GM18517 (cell line): ENCODE measurements at regions not wholly inside any gene's neighbourhood (a gene's known extent, or its start where the extent isn't known, plus 50 kb on each side); places are given as distances from the start of the nearest gene placed in this dataset.
"Not testable (repeated sequence)": the region's sequence is repeated elsewhere in the genome, so short reads cannot be mapped to it uniquely, and the experiment has no call there.

Experiments
- ATAC-seq: cut with Tn5 transposase; IDR thresholded peaks from one replicate; pipeline ENCODE4 v1.9.1; 2021; ENCODE audit warnings: mild to moderate bottlenecking, moderate library complexity; ENCODE audit not compliant: unreplicated experiment

DNA sequence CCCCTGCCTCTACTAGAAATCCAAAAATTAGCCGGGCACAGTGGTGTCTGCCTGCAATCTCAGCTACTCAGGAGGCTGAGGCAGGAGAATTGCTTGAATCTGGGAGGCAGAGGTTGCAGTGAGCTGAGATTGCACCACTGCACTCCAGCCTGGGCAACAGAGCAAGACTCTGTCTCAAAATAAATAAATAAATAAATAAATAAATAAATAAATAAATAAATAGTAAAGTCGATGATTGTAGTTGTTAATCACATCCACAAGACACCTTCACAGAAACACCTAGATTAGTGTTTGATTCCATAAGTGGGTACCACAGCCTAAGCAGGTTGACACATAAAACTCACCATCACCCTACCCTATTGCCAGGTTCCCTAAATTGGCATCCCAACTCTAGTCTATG is 1199.0 kb downstream of the TYW1 start:
- ATAC-seq = not testable (repeated sequence)

GRCh38 chr7:68200051-68200670 is 1203.5 kb downstream of the TYW1 start:
- ATAC-seq = no peak

DNA sequence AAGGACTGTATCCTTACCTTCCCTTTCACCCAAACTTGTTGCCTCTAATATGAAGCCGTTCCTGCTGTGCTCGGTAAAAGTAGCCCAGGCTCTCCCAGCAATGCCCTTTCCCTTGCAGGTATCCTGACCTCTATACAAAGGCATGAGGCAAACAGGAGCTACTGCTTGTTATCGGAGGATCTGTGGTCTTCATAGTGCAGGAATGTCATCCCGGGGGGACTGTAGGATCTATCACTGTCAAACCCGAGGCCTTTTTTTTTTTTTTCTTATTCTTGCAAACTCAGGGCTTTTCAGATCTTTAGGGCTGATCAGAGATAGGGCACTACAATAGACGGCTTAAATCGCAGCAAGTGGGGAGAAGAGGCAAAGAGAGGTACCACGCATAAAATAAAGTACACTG is 1206.6 kb downstream of the TYW1 start:
- ATAC-seq = no peak

GRCh38 chr7:68205826-68206225 is 1209.2 kb downstream of the TYW1 start:
- ATAC-seq = no peak

- ATAC-seq = no peak
Observed at GRCh38 chr7:68206946-68207485, 1210.4 kb downstream of the TYW1 start.

DNA sequence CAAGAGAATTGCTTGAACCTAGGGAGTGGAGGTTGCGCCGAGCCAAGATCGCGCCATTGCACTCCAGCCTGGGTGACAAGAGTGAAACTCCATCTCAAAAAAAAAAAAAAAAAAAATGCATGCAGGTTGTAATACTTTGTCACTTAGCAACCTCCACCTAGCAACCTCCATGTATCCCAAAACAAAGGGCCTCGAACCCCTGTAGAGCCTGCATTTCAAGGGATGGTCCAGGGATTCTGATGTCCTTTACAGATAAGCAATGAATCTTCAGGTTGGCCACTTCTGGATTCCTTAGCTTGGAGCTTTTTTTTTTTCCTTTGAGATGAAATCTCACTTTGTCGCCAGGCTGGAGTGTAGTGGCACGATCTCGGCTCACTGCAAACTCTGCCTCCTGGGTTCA is 1211.0 kb downstream of the TYW1 start:
- ATAC-seq = no peak

- ATAC-seq = no peak
Observed at GRCh38 chr7:68209486-68209885, 1212.9 kb downstream of the TYW1 start.

DNA sequence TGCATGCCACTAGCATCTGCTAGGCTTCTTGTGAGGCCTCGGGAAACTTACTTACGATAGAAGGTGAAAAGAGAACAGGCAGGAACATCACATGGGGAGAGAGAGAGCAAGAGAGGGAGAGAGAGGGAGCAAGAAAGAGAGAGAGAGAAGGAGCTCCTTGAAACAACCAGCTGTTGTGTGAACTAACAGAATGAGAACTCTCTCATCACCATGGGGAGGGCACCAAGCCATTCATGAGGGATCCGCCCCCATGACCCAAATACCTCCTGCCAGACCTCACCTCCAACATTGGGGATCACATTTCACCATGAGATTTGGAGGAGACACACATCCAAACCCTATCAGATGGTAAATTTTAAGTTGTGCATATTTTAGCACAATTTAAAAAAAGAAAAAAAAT is 1217.2 kb downstream of the TYW1 start:
- no peak for ATAC-seq

GRCh38 chr7:68216051-68216450 is 1219.4 kb downstream of the TYW1 start:
- ATAC-seq = no peak

DNA sequence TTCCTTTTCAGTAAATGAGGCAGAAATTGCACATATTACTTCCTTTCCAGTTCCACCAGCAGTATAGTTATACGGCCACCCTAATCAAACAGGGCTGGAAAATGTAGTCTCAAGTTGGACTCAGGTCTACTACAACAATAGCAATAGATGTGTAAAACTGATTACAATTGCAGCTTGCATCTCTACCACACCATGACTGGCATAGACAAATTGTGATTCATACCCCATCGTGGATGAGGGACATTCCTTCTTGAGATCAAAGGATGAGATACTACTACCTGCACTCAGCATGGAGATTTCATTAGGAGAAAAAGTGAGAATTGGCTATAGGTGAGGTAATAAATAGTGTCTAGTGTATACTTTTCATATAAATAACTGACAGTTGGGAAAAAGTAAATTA is 1220.8 kb downstream of the TYW1 start:
- no peak for ATAC-seq

DNA sequence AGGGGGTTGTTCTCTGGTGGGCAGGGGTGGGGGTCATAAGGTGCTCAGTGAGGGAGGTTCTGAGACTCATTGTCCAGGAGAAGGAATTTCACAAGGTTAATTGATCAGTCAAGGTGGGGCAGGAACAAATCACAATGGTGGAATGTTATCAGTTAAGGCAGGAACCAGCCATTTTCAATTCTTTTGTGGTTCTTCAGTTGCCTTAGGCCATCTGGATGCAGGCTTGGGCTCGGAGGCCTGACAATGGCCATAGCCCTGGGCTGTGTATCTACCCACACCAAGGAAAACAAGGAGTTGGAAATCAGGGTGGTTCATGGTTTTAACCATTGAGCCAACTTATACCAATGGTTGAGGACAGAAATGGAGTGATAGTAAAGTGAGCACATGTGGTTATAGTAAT is 1221.8 kb downstream of the TYW1 start:
- ATAC-seq = no peak

DNA sequence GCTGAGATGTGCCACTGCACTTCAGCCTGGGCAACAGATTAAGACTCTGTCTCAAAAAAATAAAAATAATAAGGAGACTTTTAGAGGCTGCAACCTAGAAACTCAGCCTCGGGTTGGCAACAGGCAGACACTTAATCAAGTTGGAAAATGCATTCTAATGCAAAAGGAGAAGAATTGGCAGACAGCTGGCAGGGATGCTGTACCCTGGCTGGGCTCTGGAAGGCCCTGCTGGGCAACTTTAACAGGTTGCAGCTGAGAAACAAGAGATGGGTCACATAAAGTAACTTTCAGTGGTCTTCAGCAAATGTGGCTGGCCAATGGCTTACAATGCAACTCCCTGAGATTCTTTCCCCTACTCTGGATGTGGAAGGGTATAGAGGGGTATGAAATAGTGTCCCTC is 1225.7 kb downstream of the TYW1 start:
- no peak for ATAC-seq

GRCh38 chr7:68224041-68224741 is 1227.6 kb downstream of the TYW1 start:
- ATAC-seq = no peak

- ATAC-seq = not testable (repeated sequence)
Observed at GRCh38 chr7:68231011-68231410, 1234.4 kb downstream of the TYW1 start.

GRCh38 chr7:68235937-68236336 is 1239.3 kb downstream of the TYW1 start:
- ATAC-seq = no peak

DNA sequence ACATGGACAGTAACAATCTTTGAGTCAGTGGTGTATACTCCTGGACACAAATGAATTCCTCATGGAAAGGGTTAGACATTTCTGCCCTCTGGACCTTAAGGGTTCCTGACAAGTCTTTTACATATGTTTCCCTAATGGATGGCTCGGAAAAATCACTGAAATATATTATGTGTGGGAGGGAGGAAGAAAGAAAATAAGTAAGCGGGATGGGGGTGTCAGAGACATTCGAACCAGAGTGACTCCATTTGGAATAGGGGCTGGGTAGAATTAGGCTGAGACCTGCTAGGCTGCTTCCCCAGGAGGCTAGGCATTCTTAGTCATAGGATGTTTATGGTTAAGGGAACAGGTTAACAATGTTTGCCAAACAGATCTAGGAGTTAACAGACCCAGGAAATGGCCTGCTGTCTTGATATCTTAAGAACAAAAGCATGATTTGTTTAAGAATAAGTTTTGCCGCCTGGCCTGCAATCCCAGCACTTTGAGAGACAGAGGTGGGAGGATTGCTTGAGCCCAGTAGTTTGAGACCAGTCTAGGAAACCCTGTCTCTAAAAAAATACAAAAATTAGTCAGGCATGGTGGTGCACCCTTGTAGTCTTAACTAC is 1241.7 kb downstream of the TYW1 start:
- no peak for ATAC-seq

DNA sequence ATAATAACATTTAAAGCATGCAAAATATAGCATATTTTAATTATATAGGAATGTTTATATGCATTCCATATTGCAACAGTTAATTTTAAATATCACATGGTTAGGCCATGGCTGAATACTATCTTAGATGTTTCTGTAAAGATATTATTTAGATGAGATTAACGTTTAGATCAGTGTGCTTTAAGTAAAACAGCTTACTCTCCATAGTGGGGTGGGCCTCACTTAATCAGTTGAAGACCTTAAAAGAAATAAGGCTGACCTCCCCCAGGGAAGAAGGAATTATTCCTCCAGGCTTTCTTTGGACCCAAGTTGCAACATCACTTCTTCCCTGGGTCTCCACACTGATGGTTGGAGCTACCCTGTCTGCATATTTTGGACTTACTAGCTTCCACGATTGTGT is 1246.5 kb downstream of the TYW1 start:
- no peak for ATAC-seq

GRCh38 chr7:68244389-68244788 is 1247.8 kb downstream of the TYW1 start:
- ATAC-seq = no peak

- ATAC-seq = no peak
Observed at GRCh38 chr7:68245688-68246087, 1249.1 kb downstream of the TYW1 start.

DNA sequence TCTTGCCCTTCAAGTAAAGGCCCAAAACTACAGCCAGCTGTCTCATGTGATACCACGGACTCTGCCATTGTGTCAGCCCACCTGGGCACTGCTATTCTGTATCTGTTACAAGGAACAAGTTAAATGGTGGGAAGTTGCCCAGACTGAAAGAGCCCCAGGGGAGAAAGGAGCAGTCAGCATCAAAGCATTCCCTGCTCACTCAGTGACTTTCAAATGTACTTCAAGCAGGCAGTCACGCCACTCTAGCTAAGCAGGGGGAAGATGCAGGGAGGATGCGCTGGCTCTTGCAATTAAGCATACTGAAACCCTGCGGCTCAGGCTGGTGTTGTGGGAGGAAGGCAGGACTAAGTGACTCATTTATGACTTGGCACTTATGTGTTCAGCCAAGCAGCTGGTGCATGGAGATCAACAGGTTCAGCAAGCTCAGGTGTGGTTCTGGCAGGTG is 1249.6 kb downstream of the TYW1 start:
- no peak for ATAC-seq

DNA sequence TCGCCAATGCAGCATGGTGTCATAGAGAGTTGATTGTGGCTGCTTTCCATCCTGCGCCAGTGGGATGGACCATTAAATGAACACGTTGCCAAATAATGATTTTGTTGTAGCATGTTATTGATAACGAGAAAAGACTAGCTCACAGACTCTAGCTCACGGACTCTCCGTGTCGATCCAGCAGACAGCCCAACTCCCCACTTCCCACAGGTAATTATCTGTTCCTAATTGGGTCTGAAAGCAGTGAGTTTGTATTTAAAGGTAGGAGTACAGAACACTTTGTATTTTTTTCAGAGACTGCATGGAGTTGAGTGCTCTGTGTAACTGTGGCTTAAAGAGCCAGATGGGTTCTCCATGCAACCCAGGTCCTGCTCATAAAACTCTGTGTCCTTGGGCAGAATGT is 1250.5 kb downstream of the TYW1 start:
- ATAC-seq = no peak

DNA sequence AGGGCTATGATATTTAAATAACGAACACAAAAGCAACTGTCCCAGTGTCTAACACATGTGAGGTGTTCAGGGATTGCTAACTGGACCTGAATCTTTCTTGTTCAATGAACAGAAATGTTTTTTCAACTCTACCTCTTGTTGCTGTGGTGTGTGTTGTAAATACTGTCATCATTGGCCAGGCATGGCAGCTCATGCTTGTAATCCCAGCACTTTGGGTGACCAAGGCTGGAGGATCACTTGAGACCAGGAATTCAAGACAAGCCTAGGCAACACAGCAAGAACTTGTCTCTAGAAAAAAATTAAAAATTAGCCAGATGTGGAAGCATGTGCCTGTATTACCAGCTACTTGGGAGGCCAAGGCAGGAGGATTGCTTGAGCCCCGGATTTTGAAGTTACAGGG is 1250.9 kb downstream of the TYW1 start:
- ATAC-seq = no peak
